Peyer's patch (tissue), 4 donors: ENCODE measurements at regions not wholly inside any gene's neighbourhood (a gene's known extent, or its start where the extent isn't known, plus 50 kb on each side); places are given as distances from the start of the nearest gene placed in this dataset.

Experiments used
- CTCF ChIP-seq, 6 experiments: fragments of 450-650 bp in 4 of 6; fragments of 200-600 bp in 2 of 6; sonication (generic) in 1 of 6; IDR thresholded peaks; one replicate each; pipeline ENCODE4 v1.5.1; 2017 to 2019; ENCODE audit warnings: antibody characterized with exemption in 6 of 6, mild to moderate bottlenecking in 3 of 6, moderate library complexity in 1 of 6
- POLR2A ChIP-seq, 2 donors: fragments of 450-650 bp; IDR thresholded peaks; one replicate each; pipeline ENCODE4 v1.5.1; 2017; ENCODE audit warnings: antibody characterized with exemption in 2 of 2, mild to moderate bottlenecking in 2 of 2, moderate library complexity in 2 of 2

DNA sequence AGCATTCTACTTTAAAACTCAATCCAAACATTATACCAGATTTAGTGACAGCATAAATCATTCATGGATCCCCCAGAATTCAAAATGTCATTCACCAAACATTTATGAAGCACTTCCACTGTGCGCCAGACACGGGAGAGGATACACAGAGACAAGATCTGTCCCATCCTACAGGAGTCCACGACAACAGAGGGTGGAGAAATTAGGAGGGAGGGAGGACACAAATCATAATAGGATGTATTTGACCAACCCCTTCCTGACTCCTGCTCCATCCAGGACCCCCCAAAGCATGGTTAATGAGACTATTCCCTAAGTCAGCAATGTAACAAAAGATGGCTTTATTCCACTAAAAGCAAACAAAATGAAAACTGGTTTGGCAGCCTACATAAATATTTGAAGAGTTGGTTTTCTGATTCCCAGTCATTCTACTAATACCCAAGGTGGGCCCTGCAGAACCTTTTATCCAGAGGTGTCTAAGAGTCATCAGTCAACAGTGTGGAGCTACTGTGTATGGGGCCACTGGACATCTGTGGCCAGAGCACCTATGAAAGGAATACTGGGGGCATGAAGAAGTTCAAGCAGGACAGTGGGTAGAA is 62.8 kb upstream of the DOCK9 start:
- TF ChIP-seq CTCF (IDR thresholded peaks at IDR 0.05) (no peak), POLR2A (IDR thresholded peaks at IDR 0.05) (no peak)
